GM21619 (cell line): ENCODE measurements at regions not wholly inside any gene's neighbourhood (a gene's known extent, or its start where the extent isn't known, plus 50 kb on each side); places are given as distances from the start of the nearest gene placed in this dataset.

ENCODE experiments used
- ATAC-seq: cut with Tn5 transposase; IDR thresholded peaks from one replicate; pipeline ENCODE4 v1.9.1; 2021; ENCODE audit not compliant: unreplicated experiment

GRCh38 chr3:7897655-7898054 is 604.0 kb upstream of the LMCD1 start:
- ATAC-seq, result no peak

GRCh38 chr3:7913283-7913682 is 588.3 kb upstream of the LMCD1 start:
- ATAC-seq, result no peak

GRCh38 chr3:7915356-7915755 is 586.3 kb upstream of the LMCD1 start:
- ATAC-seq, result no peak

- ATAC-seq, result no peak
These were observed 584.0 kb upstream of the LMCD1 start for GRCh38 chr3:7917443-7918151.

- no peak for ATAC-seq
These were observed 581.4 kb upstream of the LMCD1 start for GRCh38 chr3:7920211-7920610.

GRCh38 chr3:7924228-7924627 is 577.4 kb upstream of the LMCD1 start:
- ATAC-seq, result no peak

GRCh38 chr3:7927015-7927414 is 574.6 kb upstream of the LMCD1 start:
- no peak for ATAC-seq

- ATAC-seq, result no peak
These were observed 573.8 kb upstream of the LMCD1 start for GRCh38 chr3:7927864-7928263.

GRCh38 chr3:7929319-7929889 is 572.2 kb upstream of the LMCD1 start:
- no peak for ATAC-seq

GRCh38 chr3:7934362-7934761 is 567.3 kb upstream of the LMCD1 start:
- ATAC-seq, result no peak

- ATAC-seq, result no peak
These were observed 553.7 kb upstream of the LMCD1 start for GRCh38 chr3:7947930-7948329.

GRCh38 chr3:7950890-7951289 is 550.7 kb upstream of the LMCD1 start:
- no peak for ATAC-seq

GRCh38 chr3:7953449-7954014 is 548.1 kb upstream of the LMCD1 start:
- ATAC-seq, result no peak

GRCh38 chr3:7957024-7957423 is 544.6 kb upstream of the LMCD1 start:
- ATAC-seq, result no peak

- ATAC-seq, result no peak
These were observed 542.5 kb upstream of the LMCD1 start for GRCh38 chr3:7959094-7959493.

- ATAC-seq, result no peak
These were observed 541.0 kb upstream of the LMCD1 start for GRCh38 chr3:7960601-7961000.

- ATAC-seq, result no peak
These were observed 539.3 kb upstream of the LMCD1 start for GRCh38 chr3:7962301-7962700.

GRCh38 chr3:7964899-7965298 is 536.7 kb upstream of the LMCD1 start:
- no peak for ATAC-seq

GRCh38 chr3:7973006-7973405 is 528.6 kb upstream of the LMCD1 start:
- no peak for ATAC-seq

GRCh38 chr3:7977245-7978086 is 524.2 kb upstream of the LMCD1 start:
- ATAC-seq, result no peak

- ATAC-seq, result no peak
These were observed 523.6 kb upstream of the LMCD1 start for GRCh38 chr3:7978087-7978422.

- no peak for ATAC-seq
These were observed 519.5 kb upstream of the LMCD1 start for GRCh38 chr3:7982126-7982525.
